PC-3 (cell line): ENCODE measurements at regions not wholly inside any gene's neighbourhood (a gene's known extent, or its start where the extent isn't known, plus 50 kb on each side); places are given as distances from the start of the nearest gene placed in this dataset.

ENCODE experiments used
- ATAC-seq: fragments of 200-7000 bp; cut with Tn5 transposase; 2 replicates; pipeline ENCODE4 v1.9.1; 2020; ENCODE audit warnings: mild to moderate bottlenecking, moderate library complexity
- BruUV-seq: library from RNA; stranded (reverse); fragments of 400-500 nt; replicated peaks from 2 replicates; lab custom pipeline; 2021; lab: Mats Ljungman, UMichigan
- CTCF ChIA-PET: fragments of 300-600 bp; sonication (Branson Sonifier 250); formaldehyde crosslinking; loops from one replicate; lab custom pipeline; 2022; ENCODE audit warnings: antibody characterized with exemption; lab: Charles Lee
- POLR2A ChIA-PET: fragments of 300-600 bp; sonication (Branson Sonifier 250); formaldehyde crosslinking; loops from one replicate; lab custom pipeline; 2022; ENCODE audit warnings: antibody characterized with exemption; ENCODE audit not compliant: unreplicated experiment; lab: Charles Lee
- DNase-seq: peaks from one replicate; pipeline ENCODE4 v3.0.0-alpha.2; 2015
- H2AFZ ChIP-seq: fragments of 300-600 bp; sonication (generic); 2 replicates; pipeline ENCODE4 v1.6.0; 2016; ENCODE audit warnings: antibody characterized with exemption, low read length
- H3F3A ChIP-seq: fragments of 300-600 bp; sonication (generic); one replicate; pipeline ENCODE4 v1.6.0; 2017; ENCODE audit warnings: antibody characterized with exemption, low read length, control low read depth, mild to moderate bottlenecking; ENCODE audit not compliant: unreplicated experiment
- H3K27ac ChIP-seq: fragments of 300-600 bp; sonication (generic); 2 replicates; pipeline ENCODE4 v1.5.1; 2016; ENCODE audit warnings: mild to moderate bottlenecking, low read length
- H3K27me3 ChIP-seq: fragments of 300-600 bp; sonication (generic); 2 replicates; pipeline ENCODE4 v1.6.1; 2016; ENCODE audit warnings: low read length, mixed read lengths
- H3K36me3 ChIP-seq: fragments of 300-600 bp; sonication (generic); 2 replicates; pipeline ENCODE4 v1.6.1; 2016; ENCODE audit warnings: low read depth, mixed run types, low read length, mixed read lengths
- H3K4me1 ChIP-seq: fragments of 300-600 bp; sonication (generic); 2 replicates; pipeline ENCODE4 v1.5.1; 2016; ENCODE audit warnings: low read length; ENCODE audit not compliant: insufficient read depth
- H3K4me2 ChIP-seq: fragments of 300-600 bp; sonication (generic); 2 replicates; pipeline ENCODE4 v1.6.0; 2016; ENCODE audit warnings: low read length
- H3K4me3 ChIP-seq: fragments of 300-600 bp; sonication (generic); 2 replicates; pipeline ENCODE4 v1.5.1; 2016; ENCODE audit warnings: mild to moderate bottlenecking, low read length, mixed read lengths
- H3K79me2 ChIP-seq: fragments of 300-600 bp; sonication (generic); 2 replicates; pipeline ENCODE4 v1.6.1; 2017; ENCODE audit warnings: low read length, mixed read lengths
- H3K9ac ChIP-seq: fragments of 300-600 bp; sonication (generic); 2 replicates; pipeline ENCODE4 v1.6.0; 2016; ENCODE audit warnings: mild to moderate bottlenecking, low read length
- H3K9me2 ChIP-seq: fragments of 300-600 bp; sonication (generic); replicated peaks from 2 replicates; pipeline ENCODE4 v1.6.1; 2016; ENCODE audit warnings: mixed run types, low read length, mixed read lengths
- H3K9me3 ChIP-seq: fragments of 300-600 bp; sonication (generic); 2 replicates; pipeline ENCODE4 v1.6.1; 2016; ENCODE audit warnings: low read length, mixed read lengths
- H4K20me1 ChIP-seq: fragments of 300-600 bp; sonication (generic); 2 replicates; pipeline ENCODE4 v1.6.1; 2016; ENCODE audit warnings: low read length, mixed read lengths
- CTCF ChIP-seq: fragments of 300-600 bp; sonication (generic); conservative IDR thresholded peaks from 2 replicates; pipeline ENCODE4 v1.5.1; 2017; ENCODE audit warnings: antibody characterized with exemption, low read depth, mild to moderate bottlenecking, low read length
- EZH2 ChIP-seq: fragments of 300-600 bp; sonication (generic); IDR thresholded peaks from one replicate; pipeline ENCODE4 v1.6.1; 2017; ENCODE audit warnings: antibody characterized with exemption, mild to moderate bottlenecking, low read length; ENCODE audit not compliant: unreplicated experiment
- EZH2phosphoT487 ChIP-seq: fragments of 300-600 bp; sonication (generic); IDR thresholded peaks from 2 replicates; pipeline ENCODE4 v1.6.1; 2018; ENCODE audit warnings: mild to moderate bottlenecking, antibody characterized with exemption, low read length, borderline replicate concordance
- intact Hi-C: fragments of 100-400 bp; cut with micrococcal nuclease; formaldehyde crosslinking; loops from 2 replicates; pipeline ENCODE4 v1.9.0; 2023

DNA sequence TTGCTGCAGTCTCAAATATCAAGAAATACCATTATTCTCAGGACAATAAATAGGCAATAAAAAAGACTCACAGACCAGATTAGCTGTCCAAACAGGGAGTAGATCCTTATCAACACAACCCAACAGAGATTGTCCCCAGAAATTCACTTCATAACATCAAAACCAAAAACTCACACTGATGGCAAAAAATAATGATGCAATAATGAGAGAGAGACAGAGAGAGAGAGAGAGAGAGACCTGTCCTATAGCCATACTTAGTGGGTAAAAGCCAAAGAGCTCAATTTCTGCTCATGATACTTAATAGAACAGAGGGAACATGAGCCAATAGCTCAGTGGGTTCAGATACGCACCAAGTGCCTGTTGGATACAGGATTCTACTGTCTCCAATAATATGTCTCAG, 244.5 kb downstream of the FAM72C start:
- Histone ChIP-seq H3F3A (no peaks in the 10 kb centered on the region), H3K27me3 (no peaks in the 10 kb centered on the region), H3K36me3 (no peaks in the 10 kb centered on the region), H3K4me3 (no peak overlapping the region), H3K79me2 (no peaks in the 10 kb centered on the region), H3K27ac (no peak overlapping the region), H3K9ac (no peak overlapping the region), H3K9me2 (no peaks in the 10 kb centered on the region), H3K4me2 (no peak overlapping the region), H2AFZ (no peak overlapping the region), H3K9me3 (no peaks in the 10 kb centered on the region), H4K20me1 (no peaks in the 10 kb centered on the region), H3K4me1 (no peaks in the 10 kb centered on the region)
- intact Hi-C loops, result no loop called here
- ChIA-PET CTCF (no interaction called here), POLR2A (no interaction called here)
- no TSS peak for BruUV-seq
- DNase-seq (no peak), ATAC-seq (no peak)
- TF ChIP-seq EZH2 (no peak), EZH2phosphoT487 (no peak), CTCF (no peak)

GRCh38 chr1:143721024-143721373, 250.8 kb downstream of the FAM72C start:
- Histone ChIP-seq H4K20me1 (no peaks in the 10 kb centered on the region), H3K4me2 (no peak overlapping the region), H3K4me1 (no peaks in the 10 kb centered on the region), H3F3A (no peaks in the 10 kb centered on the region), H3K9me3 (no peaks in the 10 kb centered on the region), H3K27me3 (peaks cover 28% of the 10 kb centered on the region), H2AFZ (no peak overlapping the region), H3K27ac (no peak overlapping the region), H3K9ac (no peak overlapping the region), H3K36me3 (no peaks in the 10 kb centered on the region), H3K4me3 (no peak overlapping the region), H3K79me2 (no peaks in the 10 kb centered on the region), H3K9me2 (no peaks in the 10 kb centered on the region)
- no TSS peak for BruUV-seq
- no peak for ATAC-seq
- POLR2A ChIA-PET, result no interaction called here
- TF ChIP-seq EZH2phosphoT487 (no peak), CTCF (no peak), EZH2 (no peak)
- CTCF ChIA-PET, result no interaction called here
- intact Hi-C loops, result no loop called here
- no peak for DNase-seq

DNA sequence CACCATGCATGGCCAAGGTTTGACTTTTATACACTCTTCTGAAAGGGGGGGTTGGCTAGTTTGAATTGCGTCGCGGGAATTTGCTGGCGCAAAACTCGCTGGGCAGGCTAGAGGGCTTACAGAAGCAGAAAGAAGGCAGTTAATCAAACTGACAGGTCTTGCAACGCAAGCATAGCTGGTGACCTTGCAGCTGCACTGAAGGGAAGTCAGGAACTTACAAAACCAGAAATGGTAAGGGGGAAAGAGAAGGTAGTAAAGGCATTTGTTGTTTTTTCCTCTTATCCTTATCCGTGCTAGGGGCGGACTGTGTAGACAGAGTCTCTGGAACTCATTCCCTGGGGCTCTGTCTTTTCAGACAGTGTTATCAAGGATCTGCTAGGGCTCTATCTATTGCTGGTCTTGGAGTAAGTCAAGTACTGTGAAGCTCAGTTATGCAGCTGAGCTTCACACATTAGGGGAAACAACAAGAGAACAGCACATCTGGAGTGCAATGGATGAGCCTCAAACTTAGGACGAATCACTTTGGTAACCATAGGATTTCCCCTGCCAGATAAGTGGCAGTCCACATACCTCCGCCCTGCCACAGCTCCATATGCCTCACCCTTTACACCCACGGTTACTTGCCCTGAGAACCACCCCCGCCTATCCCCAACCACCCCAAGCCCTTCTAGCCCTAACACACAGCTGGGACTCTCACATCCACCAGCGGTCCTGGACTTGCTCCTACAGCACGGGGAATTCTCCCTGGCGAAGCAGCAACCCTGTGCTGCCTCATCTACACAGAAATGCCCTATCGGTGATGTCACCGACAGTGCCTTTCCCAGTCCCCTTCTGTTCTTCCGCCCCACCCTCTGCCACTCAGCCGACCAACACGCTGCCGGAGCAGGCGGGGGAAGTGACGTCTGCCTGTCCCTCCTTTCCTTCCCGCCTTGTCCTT, 251.4 kb downstream of the FAM72C start:
- TF ChIP-seq EZH2 (no peak), EZH2phosphoT487 (no peak), CTCF (no peak)
- H3K27me3 ChIP-seq, result peaks cover 28% of the 10 kb centered on the region
- H3K79me2 ChIP-seq, result no peaks in the 10 kb centered on the region
- BruUV-seq, result no TSS peak
- no peaks in the 10 kb centered on the region for H3K36me3 ChIP-seq
- ChIA-PET POLR2A (no interaction called here), CTCF (no interaction called here)
- H4K20me1 ChIP-seq, result no peaks in the 10 kb centered on the region
- H3F3A ChIP-seq, result no peaks in the 10 kb centered on the region
- DNase-seq, result no peak
- H3K4me1 ChIP-seq, result no peaks in the 10 kb centered on the region
- no peak overlapping the region for H3K9ac ChIP-seq
- H2AFZ ChIP-seq, result no peak overlapping the region
- no peak overlapping the region for H3K27ac ChIP-seq
- H3K4me2 ChIP-seq, result no peak overlapping the region
- intact Hi-C loops, result no loop called here
- H3K9me3 ChIP-seq, result no peaks in the 10 kb centered on the region
- H3K4me3 ChIP-seq, result no peak overlapping the region
- no peak for ATAC-seq
- no peaks in the 10 kb centered on the region for H3K9me2 ChIP-seq
